SK-N-SH (cell line): ENCODE measurements at regions not wholly inside any gene's neighbourhood (a gene's known extent, or its start where the extent isn't known, plus 50 kb on each side); places are given as distances from the start of the nearest gene placed in this dataset.

Source experiments
- EZH2phosphoT487 ChIP-seq: fragments of 200-600 bp; sonication (generic); IDR thresholded peaks from 2 replicates; pipeline ENCODE4 v1.6.1; 2017; ENCODE audit warnings: low read depth, mixed run types, mild to moderate bottlenecking, antibody characterized with exemption, moderate library complexity, borderline replicate concordance
- RFX5 ChIP-seq: IDR thresholded peaks from 2 replicates; pipeline ENCODE4 v1.6.1; 2012; ENCODE audit warnings: mild to moderate bottlenecking, improper control_type of control experiment, low read length
- SMC3 ChIP-seq: IDR thresholded peaks from 2 replicates; pipeline ENCODE4 v1.6.1; 2012; ENCODE audit warnings: low read depth, low read length, improper control_type of control experiment
- TCF12 ChIP-seq: IDR thresholded peaks from 2 replicates; pipeline ENCODE4 v1.4.0; 2012
- YY1 ChIP-seq: IDR thresholded peaks from 2 replicates; pipeline ENCODE4 v1.4.0; 2012; ENCODE audit warnings: low read depth, mild to moderate bottlenecking
- TF ChIP-seq, protein P1 (sequence below): IDR thresholded peaks from 2 replicates; pipeline ENCODE4 v1.4.0; 2012; ENCODE audit warnings: low read depth, borderline replicate concordance

DNA sequence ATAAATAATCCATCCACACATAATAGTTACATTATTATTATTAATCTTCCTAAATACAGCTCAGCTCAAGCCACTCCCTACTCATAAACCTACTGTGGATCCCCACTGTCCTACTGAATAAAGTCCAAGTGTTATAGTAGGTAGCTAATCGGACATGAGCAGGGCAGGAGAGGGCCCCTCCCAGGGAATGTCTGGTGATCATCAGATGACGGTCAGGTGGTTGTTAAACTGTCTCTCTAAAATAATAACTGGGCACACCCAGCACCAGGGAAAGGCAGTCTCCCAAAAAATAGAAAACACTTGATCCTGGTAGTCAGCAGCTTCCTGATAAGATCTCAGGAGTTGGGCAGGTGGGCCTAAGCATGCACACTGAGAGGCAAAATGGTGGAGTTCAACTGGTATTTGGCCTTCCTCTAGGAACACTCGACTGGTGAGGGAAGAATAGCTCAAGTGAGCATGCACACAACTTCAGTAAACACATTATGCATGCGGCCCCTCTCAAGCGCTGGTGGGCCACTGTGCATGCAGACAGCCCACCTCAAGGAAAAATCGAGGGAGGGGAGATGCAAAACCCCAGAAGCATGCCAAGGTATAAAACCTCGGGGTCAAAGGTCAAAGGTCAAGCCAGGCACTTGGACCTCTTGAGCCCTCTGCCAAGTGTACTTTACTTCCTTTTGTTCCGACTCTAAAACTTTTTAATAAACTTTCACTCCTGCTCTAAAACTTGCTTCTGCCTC, 65.0 kb downstream of the LRRC32 start:
- TF ChIP-seq SMC3 (no peak), EZH2phosphoT487 (no peak), TCF12 (no peak), RFX5 (no peak), YY1 (no peak)
- TF ChIP-seq, protein P1, sequence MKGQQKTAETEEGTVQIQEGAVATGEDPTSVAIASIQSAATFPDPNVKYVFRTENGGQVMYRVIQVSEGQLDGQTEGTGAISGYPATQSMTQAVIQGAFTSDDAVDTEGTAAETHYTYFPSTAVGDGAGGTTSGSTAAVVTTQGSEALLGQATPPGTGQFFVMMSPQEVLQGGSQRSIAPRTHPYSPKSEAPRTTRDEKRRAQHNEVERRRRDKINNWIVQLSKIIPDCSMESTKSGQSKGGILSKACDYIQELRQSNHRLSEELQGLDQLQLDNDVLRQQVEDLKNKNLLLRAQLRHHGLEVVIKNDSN: no peak
